Brain pericyte (primary cell): ENCODE measurements at regions not wholly inside any gene's neighbourhood (a gene's known extent, or its start where the extent isn't known, plus 50 kb on each side); places are given as distances from the start of the nearest gene placed in this dataset.

Experiments used
- DNase-seq: peaks from one replicate; pipeline ENCODE4 v3.0.0-alpha.2; 2012; ENCODE audit warnings: low read depth, low spot score

DNA sequence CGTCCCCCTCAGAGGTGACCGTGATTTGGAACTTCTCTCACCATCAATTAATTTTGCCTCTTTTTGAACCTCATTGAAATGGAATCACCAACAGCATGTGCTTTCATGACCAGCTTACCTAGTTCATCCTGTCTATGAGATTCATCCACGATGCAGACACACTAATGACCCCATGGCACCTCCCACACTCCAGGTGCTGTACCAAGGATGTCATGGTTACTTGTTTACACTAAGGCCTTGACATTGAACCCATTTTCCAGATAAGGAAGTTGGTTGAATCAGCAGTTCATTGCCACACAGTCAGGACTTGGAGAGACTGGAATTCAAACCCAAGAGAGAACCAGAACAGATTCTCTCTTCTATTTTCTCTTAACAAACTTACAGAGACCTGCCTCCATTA, 139.0 kb downstream of the ZFP36L2 start:
- DNase-seq, result no peak

- peak; percentile 88 for DNase-seq
These were observed 139.8 kb downstream of the ZFP36L2 start for GRCh38 chr2:43086451-43087221.

GRCh38 chr2:43085929-43086328, 140.5 kb downstream of the ZFP36L2 start:
- DNase-seq, result no peak

DNA sequence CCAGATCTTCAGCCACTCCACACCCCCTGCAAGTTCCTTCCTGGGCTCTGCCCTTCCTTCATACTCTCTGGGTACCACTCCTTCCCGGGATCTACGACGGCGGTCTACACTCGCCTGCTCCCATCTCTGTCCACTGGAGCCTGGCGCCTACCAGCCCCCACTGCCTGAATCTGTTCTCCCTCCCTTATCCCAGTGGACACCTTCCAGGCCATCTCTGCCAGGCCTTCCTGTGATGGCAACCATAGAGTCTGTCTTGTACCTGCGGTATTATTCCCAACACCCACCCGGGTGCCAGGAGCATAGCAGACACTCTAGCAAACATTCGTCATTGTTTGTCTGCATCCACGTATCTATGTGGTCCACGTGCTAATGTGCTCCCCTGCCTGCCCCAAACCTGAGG, 140.9 kb downstream of the ZFP36L2 start:
- no peak for DNase-seq

DNA sequence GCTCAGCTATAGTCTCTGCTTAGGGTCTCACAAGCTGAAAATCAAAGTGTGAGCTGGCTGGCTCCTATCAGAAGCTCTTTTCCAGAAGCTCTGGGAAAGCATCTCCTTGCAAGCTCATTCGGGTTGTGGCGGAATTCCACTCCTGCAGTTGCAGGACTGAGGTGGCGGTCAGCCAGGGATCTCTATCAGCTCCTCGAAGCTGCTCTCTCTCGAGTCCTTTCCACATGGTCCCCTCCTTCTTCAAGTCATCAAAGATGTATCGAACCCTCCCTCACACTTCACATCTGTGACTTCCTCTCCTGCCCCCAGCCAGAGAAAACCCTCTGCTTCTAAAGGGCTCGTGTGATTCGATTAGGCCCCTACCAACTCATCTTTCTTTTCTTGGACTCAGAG, 141.7 kb downstream of the ZFP36L2 start:
- DNase-seq, result no peak

- no peak for DNase-seq
These were observed 142.4 kb downstream of the ZFP36L2 start for GRCh38 chr2:43083710-43084698.

DNA sequence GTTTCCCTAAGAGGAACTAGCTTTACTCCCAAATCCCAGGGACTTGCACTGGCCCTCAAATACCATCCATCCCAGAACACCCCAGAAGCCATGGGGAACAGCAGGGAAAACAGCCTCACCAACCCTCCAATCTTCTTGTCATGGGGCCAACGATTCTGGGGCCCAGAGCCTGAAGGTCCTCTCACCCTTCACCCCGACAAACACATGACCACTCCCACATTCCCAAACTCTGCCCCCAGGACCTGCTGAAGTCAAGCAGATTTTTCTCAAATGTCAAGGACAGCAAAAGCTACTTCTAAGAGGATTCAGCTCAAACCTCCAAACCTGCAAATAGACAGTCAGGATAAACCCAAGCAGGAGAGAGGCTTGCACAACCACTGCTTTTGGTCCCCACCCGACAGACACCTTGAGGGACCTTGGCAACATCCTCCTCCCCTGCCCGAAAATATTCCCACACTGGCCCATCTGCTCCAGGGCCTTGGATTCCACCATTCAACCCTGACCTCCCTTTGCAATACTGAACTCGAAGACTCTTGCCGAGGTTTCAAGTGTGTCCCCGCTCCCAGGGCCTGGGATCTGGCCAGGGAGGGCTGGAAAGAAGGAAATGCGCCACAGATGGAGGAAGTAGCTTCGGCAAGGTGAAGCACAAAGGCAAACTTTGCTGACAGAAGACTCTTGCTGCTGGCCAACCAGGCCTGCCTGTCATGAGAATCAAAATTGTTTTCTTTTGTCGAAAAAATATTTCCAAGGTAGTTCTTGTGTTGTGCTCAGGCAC, 143.3 kb downstream of the ZFP36L2 start:
- DNase-seq, result no peak

- DNase-seq, result no peak
These were observed 144.1 kb downstream of the ZFP36L2 start for GRCh38 chr2:43082111-43082894.

DNA sequence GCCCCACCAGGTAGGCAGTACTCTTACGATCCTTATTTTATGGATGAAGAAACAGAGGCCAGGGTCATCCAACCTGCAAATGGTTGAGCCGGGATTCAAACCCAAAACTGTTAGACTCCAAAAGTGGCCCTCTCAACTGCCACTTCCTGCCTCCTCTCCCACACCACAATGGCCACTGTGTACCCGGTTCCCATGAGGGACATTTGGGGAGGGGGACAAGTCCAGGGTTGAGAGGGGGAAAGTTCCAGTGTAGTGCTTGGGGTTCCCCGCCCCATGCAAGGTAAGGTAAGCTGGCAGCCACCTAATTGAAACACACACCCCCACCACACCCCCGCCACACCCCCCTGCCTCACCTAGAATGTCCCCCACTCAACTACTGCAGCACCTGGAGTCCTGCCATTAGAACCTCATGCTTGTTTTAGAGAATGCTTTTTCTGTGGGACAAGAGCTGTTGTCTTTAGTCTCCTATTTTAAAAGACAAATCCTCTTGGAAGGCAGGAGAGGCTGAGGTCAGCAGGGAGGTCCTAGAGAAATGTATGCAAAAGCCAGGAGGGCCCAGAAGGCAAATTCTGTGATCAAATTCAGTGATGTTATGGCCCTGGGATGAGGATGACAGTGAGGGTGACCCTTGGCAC, 145.2 kb downstream of the ZFP36L2 start:
- DNase-seq, result no peak

- no peak for DNase-seq
These were observed 145.8 kb downstream of the ZFP36L2 start for GRCh38 chr2:43080571-43081021.

DNA sequence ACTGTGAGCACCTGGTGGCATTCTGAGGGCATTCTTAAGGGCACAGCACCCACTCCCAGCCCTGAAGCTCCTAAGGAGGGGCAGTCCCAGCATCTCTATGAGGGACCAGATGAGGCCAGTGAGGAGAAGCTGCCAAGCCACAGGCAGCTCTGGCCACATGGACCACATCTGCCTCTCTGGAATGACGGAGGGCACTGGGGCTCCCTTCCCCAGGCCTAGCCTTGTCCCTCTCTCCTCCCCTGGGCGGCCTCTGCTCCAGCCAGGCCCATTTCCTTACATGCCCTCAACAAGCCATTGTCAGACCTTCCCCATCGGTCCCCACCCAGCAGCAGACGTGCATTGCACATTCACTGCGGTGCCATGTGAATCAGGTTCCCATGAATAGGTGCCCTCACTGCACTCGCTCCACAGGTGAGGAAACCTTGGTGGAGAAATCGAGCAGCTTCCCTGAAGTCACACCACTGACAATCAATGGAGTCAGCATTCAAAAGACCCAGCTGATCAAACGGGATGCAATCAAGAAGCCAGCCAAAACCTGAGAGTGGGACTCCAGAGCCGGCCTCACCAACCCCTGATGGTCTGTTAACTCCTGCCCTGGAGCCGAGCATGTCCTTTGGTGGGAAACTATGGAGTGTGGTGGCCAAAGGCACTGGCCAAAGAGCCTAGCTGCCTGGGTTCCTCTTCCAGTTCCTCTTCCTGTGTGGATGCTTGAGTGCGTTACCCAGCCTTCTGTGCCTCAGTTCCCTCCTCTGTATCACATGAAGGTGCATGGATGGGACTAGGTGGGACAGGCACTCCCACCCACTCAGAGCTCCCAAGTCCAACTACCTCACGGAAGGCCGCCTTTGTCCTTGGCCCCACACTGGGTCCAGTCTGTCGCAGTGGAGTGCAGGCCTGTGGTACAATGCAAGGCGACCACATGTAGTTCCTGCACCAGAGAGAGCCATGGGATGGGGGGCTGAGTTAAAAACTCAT, 147.3 kb downstream of the ZFP36L2 start:
- no peak for DNase-seq

DNA sequence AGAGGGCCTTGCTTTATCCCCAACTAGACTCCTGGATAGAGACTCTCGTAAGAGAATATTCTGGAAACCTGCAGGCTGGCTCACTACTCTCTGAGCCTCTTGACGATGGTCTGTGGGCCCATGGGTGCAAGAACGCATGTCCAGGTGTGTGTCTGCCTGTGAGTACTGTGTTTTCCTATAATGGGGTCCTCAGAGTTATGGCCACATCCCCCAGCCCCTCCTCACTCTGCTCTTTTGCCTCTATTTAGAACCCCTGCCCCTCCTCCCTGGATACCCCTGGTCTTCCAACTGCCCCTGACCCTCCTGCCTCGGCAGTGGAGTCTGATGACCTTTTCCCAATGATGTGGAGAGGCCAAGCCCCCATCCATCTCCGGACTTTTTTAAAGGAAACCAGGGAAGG, 148.1 kb downstream of the ZFP36L2 start:
- DNase-seq, result no peak

GRCh38 chr2:43077876-43078275, 148.5 kb downstream of the ZFP36L2 start:
- no peak for DNase-seq

GRCh38 chr2:43076676-43077075, 149.7 kb downstream of the ZFP36L2 start:
- no peak for DNase-seq

DNA sequence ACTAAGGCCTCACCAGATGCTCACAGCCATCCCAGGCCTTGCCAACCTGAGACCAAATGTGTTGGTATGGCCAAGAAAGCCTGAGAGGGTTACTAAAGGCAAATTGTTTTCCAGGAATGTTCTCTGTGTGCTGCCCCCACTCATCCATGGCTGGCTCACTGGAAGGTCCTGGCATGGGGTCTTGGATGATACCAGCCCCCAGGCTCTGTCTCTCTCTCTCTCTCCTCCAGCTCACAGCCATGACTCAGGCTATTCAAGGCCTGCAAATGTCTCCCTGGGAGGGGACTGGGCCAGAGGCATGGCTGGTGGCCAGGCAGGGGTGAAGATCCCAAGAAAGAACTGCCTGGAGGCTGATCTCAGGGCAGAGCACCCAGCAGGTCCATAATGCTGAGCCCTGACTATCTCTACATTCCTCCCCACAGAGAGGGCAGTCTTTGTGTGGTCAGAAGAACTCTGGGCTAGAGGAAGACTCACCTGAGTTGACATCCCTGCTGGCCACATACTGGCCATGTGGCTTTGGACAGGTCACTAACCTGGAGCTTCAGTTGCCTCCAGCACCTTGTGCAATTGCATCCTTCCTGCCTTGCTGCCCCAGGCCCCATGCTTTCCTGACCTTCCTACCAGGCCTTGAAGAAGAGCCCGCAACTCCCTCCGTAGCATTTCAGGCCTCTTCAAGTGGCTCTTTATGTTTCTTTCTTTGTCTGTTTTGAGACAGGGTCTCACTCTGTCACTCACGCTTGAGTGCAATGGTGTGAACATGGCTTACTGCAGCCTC, 150.4 kb downstream of the ZFP36L2 start:
- DNase-seq, result no peak

GRCh38 chr2:43075054-43075593, 151.3 kb downstream of the ZFP36L2 start:
- DNase-seq, result peak; percentile 71

DNA sequence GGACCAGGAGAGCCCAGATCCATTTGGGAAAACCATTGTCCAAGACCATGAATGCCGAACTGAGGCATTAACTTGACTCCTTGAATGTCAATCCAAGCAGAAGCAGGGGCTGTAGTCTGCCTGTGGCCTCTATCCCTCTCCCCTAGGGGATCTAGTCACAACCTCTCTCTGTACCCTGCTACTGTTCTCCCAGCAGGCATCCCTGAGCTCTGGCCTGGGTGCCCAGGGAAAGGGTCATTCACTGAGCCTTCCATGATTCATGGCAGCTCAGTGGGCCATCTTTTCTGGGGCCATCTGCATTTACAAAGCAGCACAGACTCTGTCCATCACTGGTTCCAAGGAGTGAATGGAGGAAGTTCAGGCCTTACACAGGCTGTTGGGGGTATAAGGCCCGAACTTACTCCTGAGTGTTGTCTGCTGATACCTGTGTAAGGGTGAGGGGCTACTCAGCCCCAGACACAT, 151.8 kb downstream of the ZFP36L2 start:
- no peak for DNase-seq

GRCh38 chr2:43074052-43074451, 152.4 kb downstream of the ZFP36L2 start:
- DNase-seq, result no peak
